DOHH2 (cell line): ENCODE measurements at regions not wholly inside any gene's neighbourhood (a gene's known extent, or its start where the extent isn't known, plus 50 kb on each side); places are given as distances from the start of the nearest gene placed in this dataset.

Source experiments
- H3F3A ChIP-seq: fragments of 200-600 bp; sonication (generic), shearing (Covaris generic); 2 replicates; pipeline ENCODE4 v1.6.0; 2016; ENCODE audit warnings: antibody characterized with exemption, mild to moderate bottlenecking; ENCODE audit not compliant: control insufficient read depth, insufficient read depth
- H3K27ac ChIP-seq: fragments of 200-600 bp; sonication (generic); 2 replicates; pipeline ENCODE4 v1.5.1; 2014; ENCODE audit warnings: low read depth, mild to moderate bottlenecking, low read length, moderate library complexity
- H3K27me3 ChIP-seq: fragments of 200-600 bp; sonication (generic); 2 replicates; pipeline ENCODE4 v1.6.1; 2014; ENCODE audit warnings: mild to moderate bottlenecking, low read length, mixed read lengths; ENCODE audit not compliant: control insufficient read depth
- H3K36me3 ChIP-seq: fragments of 200-600 bp; sonication (generic); 2 replicates; pipeline ENCODE4 v1.6.1; 2014; ENCODE audit warnings: mild to moderate bottlenecking, low read length, moderate library complexity, mixed read lengths; ENCODE audit not compliant: control insufficient read depth
- H3K4me1 ChIP-seq: fragments of 200-600 bp; sonication (generic); 2 replicates; pipeline ENCODE4 v1.6.1; 2014; ENCODE audit warnings: mild to moderate bottlenecking, low read length, mixed read lengths; ENCODE audit not compliant: control insufficient read depth
- H3K4me2 ChIP-seq: fragments of 200-600 bp; sonication (generic); 2 replicates; pipeline ENCODE4 v1.6.0; 2014; ENCODE audit warnings: mild to moderate bottlenecking, low read length, moderate library complexity
- H3K4me3 ChIP-seq: fragments of 200-600 bp; sonication (generic); 2 replicates; pipeline ENCODE4 v1.5.1; 2014; ENCODE audit warnings: mild to moderate bottlenecking, low read length, mixed read lengths
- H3K79me2 ChIP-seq: fragments of 200-600 bp; sonication (generic); 2 replicates; pipeline ENCODE4 v1.6.1; 2014; ENCODE audit warnings: mild to moderate bottlenecking, low read length, mixed read lengths; ENCODE audit not compliant: control insufficient read depth
- H3K9me2 ChIP-seq: fragments of 200-600 bp; sonication (generic); replicated peaks from 2 replicates; pipeline ENCODE4 v1.6.1; 2014; ENCODE audit warnings: mild to moderate bottlenecking, low read length, mixed read lengths; ENCODE audit not compliant: control insufficient read depth
- H3K9me3 ChIP-seq: fragments of 200-600 bp; sonication (generic); 2 replicates; pipeline ENCODE4 v1.6.1; 2014; ENCODE audit warnings: antibody characterized with exemption, low read length, mixed read lengths; ENCODE audit not compliant: control insufficient read depth, insufficient read depth
- H4K20me1 ChIP-seq: fragments of 200-600 bp; sonication (generic); 2 replicates; pipeline ENCODE4 v1.6.0; 2014; ENCODE audit warnings: low read depth, mild to moderate bottlenecking, antibody characterized with exemption, low read length, moderate library complexity; ENCODE audit not compliant: control insufficient read depth, insufficient read depth
- EZH2phosphoT487 ChIP-seq: fragments of 200-600 bp; sonication (generic); IDR thresholded peaks from 2 replicates; pipeline ENCODE4 v1.6.1; 2017; ENCODE audit warnings: borderline replicate concordance, mild to moderate bottlenecking, antibody characterized with exemption, low read length, moderate library complexity, mixed read lengths
- TF ChIP-seq, protein P1 (sequence below): fragments of 200-600 bp; sonication (generic); IDR thresholded peaks from one replicate; pipeline ENCODE4 v1.5.1; 2014; ENCODE audit warnings: antibody characterized with exemption, mild to moderate bottlenecking, low read depth, low read length; ENCODE audit not compliant: poor library complexity, severe bottlenecking

- Histone ChIP-seq H3K4me1 (no peaks in the 10 kb centered on the region), H3K36me3 (no peaks in the 10 kb centered on the region), H4K20me1 (no peaks in the 10 kb centered on the region), H3K4me3 (no peak overlapping the region), H3K27me3 (no peaks in the 10 kb centered on the region), H3K9me3 (no peaks in the 10 kb centered on the region), H3K79me2 (no peaks in the 10 kb centered on the region), H3K9me2 (no peaks in the 10 kb centered on the region), H3F3A (no peaks in the 10 kb centered on the region), H3K27ac (no peak overlapping the region), H3K4me2 (no peak overlapping the region)
- TF ChIP-seq EZH2phosphoT487, result no peak
- TF ChIP-seq, protein P1, sequence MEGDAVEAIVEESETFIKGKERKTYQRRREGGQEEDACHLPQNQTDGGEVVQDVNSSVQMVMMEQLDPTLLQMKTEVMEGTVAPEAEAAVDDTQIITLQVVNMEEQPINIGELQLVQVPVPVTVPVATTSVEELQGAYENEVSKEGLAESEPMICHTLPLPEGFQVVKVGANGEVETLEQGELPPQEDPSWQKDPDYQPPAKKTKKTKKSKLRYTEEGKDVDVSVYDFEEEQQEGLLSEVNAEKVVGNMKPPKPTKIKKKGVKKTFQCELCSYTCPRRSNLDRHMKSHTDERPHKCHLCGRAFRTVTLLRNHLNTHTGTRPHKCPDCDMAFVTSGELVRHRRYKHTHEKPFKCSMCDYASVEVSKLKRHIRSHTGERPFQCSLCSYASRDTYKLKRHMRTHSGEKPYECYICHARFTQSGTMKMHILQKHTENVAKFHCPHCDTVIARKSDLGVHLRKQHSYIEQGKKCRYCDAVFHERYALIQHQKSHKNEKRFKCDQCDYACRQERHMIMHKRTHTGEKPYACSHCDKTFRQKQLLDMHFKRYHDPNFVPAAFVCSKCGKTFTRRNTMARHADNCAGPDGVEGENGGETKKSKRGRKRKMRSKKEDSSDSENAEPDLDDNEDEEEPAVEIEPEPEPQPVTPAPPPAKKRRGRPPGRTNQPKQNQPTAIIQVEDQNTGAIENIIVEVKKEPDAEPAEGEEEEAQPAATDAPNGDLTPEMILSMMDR, result no peak
Observed at GRCh38 chr3:163011596-163011995, 1515.0 kb downstream of the OTOL1 start.

DNA sequence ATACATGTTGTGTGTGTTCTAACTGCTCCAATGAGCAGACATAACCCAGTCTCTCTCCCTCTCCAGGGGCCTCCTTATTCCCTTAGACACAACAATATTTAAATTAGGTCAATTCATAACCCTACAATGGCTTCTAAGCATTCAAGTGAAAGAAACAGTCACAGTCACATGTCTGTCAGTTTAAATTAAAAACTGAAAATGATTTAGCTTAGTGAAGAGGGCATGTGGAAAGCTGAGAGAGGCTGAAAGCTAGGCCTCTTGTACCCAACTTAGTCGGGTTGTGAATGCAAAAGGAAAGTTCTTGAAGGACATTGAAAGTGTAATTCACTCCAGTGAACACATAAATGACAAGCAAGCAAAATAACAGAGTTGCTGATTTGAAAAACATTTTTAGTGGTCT lies 1519.6 kb downstream of the OTOL1 start:
- H3K27me3 ChIP-seq, result no peaks in the 10 kb centered on the region
- no peaks in the 10 kb centered on the region for H3K36me3 ChIP-seq
- no peaks in the 10 kb centered on the region for H3K9me2 ChIP-seq
- H3K9me3 ChIP-seq, result no peaks in the 10 kb centered on the region
- H4K20me1 ChIP-seq, result no peaks in the 10 kb centered on the region
- H3K4me3 ChIP-seq, result no peak overlapping the region
- H3K27ac ChIP-seq, result no peak overlapping the region
- H3K4me1 ChIP-seq, result no peaks in the 10 kb centered on the region
- no peak overlapping the region for H3K4me2 ChIP-seq
- no peaks in the 10 kb centered on the region for H3F3A ChIP-seq
- no peaks in the 10 kb centered on the region for H3K79me2 ChIP-seq
- TF ChIP-seq EZH2phosphoT487, result no peak
- TF ChIP-seq, protein P1, result no peak

GRCh38 chr3:163018067-163018466 lies 1521.5 kb downstream of the OTOL1 start:
- Histone ChIP-seq H3K4me2 (no peak overlapping the region), H3K9me2 (no peaks in the 10 kb centered on the region), H3K4me1 (no peaks in the 10 kb centered on the region), H4K20me1 (no peaks in the 10 kb centered on the region), H3K4me3 (no peak overlapping the region), H3K27ac (no peak overlapping the region), H3K27me3 (no peaks in the 10 kb centered on the region), H3K79me2 (no peaks in the 10 kb centered on the region), H3F3A (no peaks in the 10 kb centered on the region), H3K36me3 (no peaks in the 10 kb centered on the region), H3K9me3 (no peaks in the 10 kb centered on the region)
- TF ChIP-seq EZH2phosphoT487, result no peak
- TF ChIP-seq, protein P1, result no peak

DNA sequence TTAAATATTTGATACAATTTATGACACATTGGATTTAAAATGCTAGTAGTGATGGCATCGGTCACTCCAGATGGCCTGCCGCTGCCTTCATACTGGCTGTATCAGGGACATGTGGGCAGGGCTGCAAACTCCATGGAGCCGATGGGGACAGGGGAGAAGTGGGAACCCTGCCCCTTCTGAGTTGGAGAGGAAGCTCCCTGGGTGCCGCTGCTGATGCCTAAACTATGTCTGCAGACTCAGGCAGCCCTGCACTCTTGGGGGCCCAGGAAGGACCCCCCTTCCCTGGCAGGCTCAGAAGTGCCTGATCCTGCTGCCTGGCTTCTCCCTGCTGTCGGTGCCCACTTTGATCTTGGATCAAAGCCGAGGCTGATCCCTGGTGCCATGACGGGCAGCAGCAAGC lies 1522.1 kb downstream of the OTOL1 start:
- Histone ChIP-seq H3K4me2 (no peak overlapping the region), H3K27ac (no peak overlapping the region), H3K9me2 (no peaks in the 10 kb centered on the region), H3K9me3 (no peaks in the 10 kb centered on the region), H4K20me1 (no peaks in the 10 kb centered on the region), H3K4me1 (no peaks in the 10 kb centered on the region), H3K36me3 (no peaks in the 10 kb centered on the region), H3K27me3 (no peaks in the 10 kb centered on the region), H3K4me3 (no peak overlapping the region), H3F3A (no peaks in the 10 kb centered on the region), H3K79me2 (no peaks in the 10 kb centered on the region)
- no peak for TF ChIP-seq EZH2phosphoT487
- TF ChIP-seq, protein P1, result no peak
